H1 (cell line): ENCODE measurements at regions not wholly inside any gene's neighbourhood (a gene's known extent, or its start where the extent isn't known, plus 50 kb on each side); places are given as distances from the start of the nearest gene placed in this dataset.

Experiments
- JUN ChIP-seq: IDR thresholded peaks from 2 replicates; pipeline ENCODE4 v1.6.1; 2011; ENCODE audit warnings: low read depth, mild to moderate bottlenecking, improper control_type of control experiment, low read length
- KDM1A ChIP-seq: fragments of 200-600, 300-600 bp; sonication (generic); IDR thresholded peaks from 2 replicates; pipeline ENCODE4 v1.7.1; 2016; ENCODE audit warnings: mild to moderate bottlenecking, low read length, borderline replicate concordance
- ZNF274 ChIP-seq: IDR thresholded peaks from 2 replicates; pipeline ENCODE4 v1.7.0; 2012; ENCODE audit warnings: low read length, borderline replicate concordance; ENCODE audit errors: extremely low read depth

DNA sequence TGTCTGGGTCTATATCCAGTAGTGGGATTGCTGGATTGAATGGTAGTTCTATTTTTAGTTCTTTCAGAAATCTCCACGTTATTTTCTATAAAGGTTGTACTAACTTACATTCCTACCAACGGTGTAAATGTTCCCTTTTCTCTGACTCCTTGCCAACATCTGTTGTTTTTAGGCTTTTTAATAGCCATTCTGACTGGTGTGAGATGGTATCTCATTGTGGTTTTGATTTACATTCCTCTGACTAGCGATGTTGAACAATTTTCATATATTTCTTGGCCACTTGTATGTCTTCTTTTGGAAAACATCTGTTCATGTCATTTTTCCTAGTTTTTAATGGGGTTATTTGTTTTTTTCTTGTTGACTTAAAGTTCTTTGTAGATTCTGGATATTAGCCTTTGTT is 99.3 kb downstream of the BMP2 start:
- TF ChIP-seq ZNF274: no peak
- no peak for TF ChIP-seq JUN
- TF ChIP-seq KDM1A: no peak
